OCI-LY7 (cell line): ENCODE measurements at regions not wholly inside any gene's neighbourhood (a gene's known extent, or its start where the extent isn't known, plus 50 kb on each side); places are given as distances from the start of the nearest gene placed in this dataset.

Experiments used
- EZH2phosphoT487 ChIP-seq: fragments of 200-600 bp; sonication (generic); IDR thresholded peaks from 2 replicates; pipeline ENCODE4 v1.6.1; 2018; ENCODE audit warnings: low read depth, borderline replicate concordance, mild to moderate bottlenecking, mixed run types, antibody characterized with exemption, low read length, moderate library complexity, mixed read lengths
- TF ChIP-seq, protein P1 (sequence below): fragments of 200-600 bp; sonication (generic); conservative IDR thresholded peaks from 2 replicates; pipeline ENCODE4 v1.5.1; 2014; ENCODE audit warnings: mild to moderate bottlenecking, antibody characterized with exemption, low read length, moderate library complexity, mixed read lengths

DNA sequence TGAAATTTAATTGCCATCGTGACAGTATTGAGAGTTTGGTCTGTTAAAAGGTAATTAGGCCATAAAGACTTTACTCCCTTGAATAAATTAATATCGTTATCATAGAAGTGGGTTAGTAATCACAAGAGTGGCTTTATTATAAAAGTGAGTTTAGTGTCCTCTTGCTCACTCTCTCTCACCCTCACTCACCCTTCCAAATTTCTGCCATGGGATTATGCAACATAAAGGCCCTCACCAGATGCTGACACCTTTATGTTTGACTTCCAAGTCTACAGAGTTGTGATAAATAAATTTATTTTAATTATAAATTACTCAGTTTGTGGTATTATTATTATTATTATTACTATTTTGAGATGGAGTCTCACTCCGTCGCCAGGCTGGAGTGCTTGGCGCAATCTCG lies 1070.8 kb downstream of the PCDH18 start:
- TF ChIP-seq, protein P1, sequence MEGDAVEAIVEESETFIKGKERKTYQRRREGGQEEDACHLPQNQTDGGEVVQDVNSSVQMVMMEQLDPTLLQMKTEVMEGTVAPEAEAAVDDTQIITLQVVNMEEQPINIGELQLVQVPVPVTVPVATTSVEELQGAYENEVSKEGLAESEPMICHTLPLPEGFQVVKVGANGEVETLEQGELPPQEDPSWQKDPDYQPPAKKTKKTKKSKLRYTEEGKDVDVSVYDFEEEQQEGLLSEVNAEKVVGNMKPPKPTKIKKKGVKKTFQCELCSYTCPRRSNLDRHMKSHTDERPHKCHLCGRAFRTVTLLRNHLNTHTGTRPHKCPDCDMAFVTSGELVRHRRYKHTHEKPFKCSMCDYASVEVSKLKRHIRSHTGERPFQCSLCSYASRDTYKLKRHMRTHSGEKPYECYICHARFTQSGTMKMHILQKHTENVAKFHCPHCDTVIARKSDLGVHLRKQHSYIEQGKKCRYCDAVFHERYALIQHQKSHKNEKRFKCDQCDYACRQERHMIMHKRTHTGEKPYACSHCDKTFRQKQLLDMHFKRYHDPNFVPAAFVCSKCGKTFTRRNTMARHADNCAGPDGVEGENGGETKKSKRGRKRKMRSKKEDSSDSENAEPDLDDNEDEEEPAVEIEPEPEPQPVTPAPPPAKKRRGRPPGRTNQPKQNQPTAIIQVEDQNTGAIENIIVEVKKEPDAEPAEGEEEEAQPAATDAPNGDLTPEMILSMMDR: no peak
- no peak for TF ChIP-seq EZH2phosphoT487
